OCI-LY7 (cell line): ENCODE measurements at regions not wholly inside any gene's neighbourhood (a gene's known extent, or its start where the extent isn't known, plus 50 kb on each side); places are given as distances from the start of the nearest gene placed in this dataset.
A peak's percentile ranks its signal among the peaks of the same experiment; 100 is the strongest.

Experiments
- BruUV-seq: library from RNA; stranded (reverse); fragments of 400-500 nt; replicated peaks from 2 replicates; lab custom pipeline; 2021; lab: Mats Ljungman, UMichigan
- CTCF ChIA-PET: fragments of 300-600 bp; sonication (Branson Sonifier 250); formaldehyde crosslinking; loops from one replicate; lab custom pipeline; 2022; ENCODE audit warnings: antibody characterized with exemption; ENCODE audit not compliant: unreplicated experiment; lab: Charles Lee
- POLR2A ChIA-PET: fragments of 300-600 bp; sonication (Branson Sonifier 250); formaldehyde crosslinking; loops from one replicate; lab custom pipeline; 2022; ENCODE audit warnings: antibody characterized with exemption; lab: Charles Lee
- DNase-seq: peaks from one replicate; pipeline ENCODE4 v3.0.0-alpha.2; 2015; ENCODE audit warnings: low spot score
- H2AFZ ChIP-seq: fragments of 200-600 bp; sonication (generic), shearing (Covaris generic); 2 replicates; pipeline ENCODE4 v1.6.1; 2014; ENCODE audit warnings: mild to moderate bottlenecking, antibody characterized with exemption, low read length, moderate library complexity
- H3K27ac ChIP-seq: fragments of 200-600 bp; sonication (generic); 2 replicates; pipeline ENCODE4 v1.5.1; 2014; ENCODE audit warnings: mixed run types, low read depth, mild to moderate bottlenecking, moderate library complexity, low read length, inconsistent platforms; ENCODE audit not compliant: poor library complexity, severe bottlenecking
- H3K36me3 ChIP-seq: fragments of 200-600 bp; sonication (generic); 2 replicates; pipeline ENCODE4 v1.6.1; 2014; ENCODE audit warnings: mild to moderate bottlenecking, antibody characterized with exemption, low read length, moderate library complexity, mixed read lengths; ENCODE audit not compliant: insufficient read depth
- H3K4me1 ChIP-seq: fragments of 200-600 bp; sonication (generic); 2 replicates; pipeline ENCODE4 v1.5.1; 2014; ENCODE audit warnings: mild to moderate bottlenecking, low read length; ENCODE audit not compliant: insufficient read depth, poor library complexity, severe bottlenecking
- H3K4me2 ChIP-seq: fragments of 200-600 bp; sonication (generic); 2 replicates; pipeline ENCODE4 v1.6.1; 2014; ENCODE audit warnings: mild to moderate bottlenecking, low read length
- H3K4me3 ChIP-seq: fragments of 200-600 bp; sonication (generic); 2 replicates; pipeline ENCODE4 v1.5.1; 2014; ENCODE audit warnings: mild to moderate bottlenecking, low read depth, low read length; ENCODE audit not compliant: poor library complexity, severe bottlenecking
- H3K79me2 ChIP-seq: fragments of 200-600 bp; sonication (generic); 2 replicates; pipeline ENCODE4 v1.6.1; 2016; ENCODE audit warnings: low read depth, mild to moderate bottlenecking, low read length, moderate library complexity, mixed read lengths; ENCODE audit not compliant: insufficient read depth
- H3K9me2 ChIP-seq: fragments of 200-600 bp; sonication (generic); 2 replicates; pipeline ENCODE4 v1.6.1; 2016; ENCODE audit warnings: mild to moderate bottlenecking, low read length, mixed read lengths; ENCODE audit not compliant: insufficient read depth
- H3K9me3 ChIP-seq: fragments of 200-600 bp; sonication (generic); 2 replicates; pipeline ENCODE4 v1.6.1; 2014; ENCODE audit warnings: mild to moderate bottlenecking, mixed run types, low read length, mixed read lengths
- H4K20me1 ChIP-seq: fragments of 200-600 bp; sonication (generic); 2 replicates; pipeline ENCODE4 v1.6.1; 2014; ENCODE audit warnings: mild to moderate bottlenecking, antibody characterized with exemption, low read length, moderate library complexity, mixed read lengths; ENCODE audit not compliant: insufficient read depth
- EZH2phosphoT487 ChIP-seq: fragments of 200-600 bp; sonication (generic); IDR thresholded peaks from 2 replicates; pipeline ENCODE4 v1.6.1; 2018; ENCODE audit warnings: low read depth, borderline replicate concordance, mild to moderate bottlenecking, mixed run types, antibody characterized with exemption, low read length, moderate library complexity, mixed read lengths
- intact Hi-C: fragments of 100-400 bp; cut with micrococcal nuclease; formaldehyde crosslinking; loops from one replicate; pipeline ENCODE4 v1.10.0; 2022; ENCODE audit not compliant: unreplicated experiment
- TF ChIP-seq, protein P1 (sequence below): fragments of 200-600 bp; sonication (generic); conservative IDR thresholded peaks from 2 replicates; pipeline ENCODE4 v1.5.1; 2014; ENCODE audit warnings: mild to moderate bottlenecking, antibody characterized with exemption, low read length, moderate library complexity, mixed read lengths

DNA sequence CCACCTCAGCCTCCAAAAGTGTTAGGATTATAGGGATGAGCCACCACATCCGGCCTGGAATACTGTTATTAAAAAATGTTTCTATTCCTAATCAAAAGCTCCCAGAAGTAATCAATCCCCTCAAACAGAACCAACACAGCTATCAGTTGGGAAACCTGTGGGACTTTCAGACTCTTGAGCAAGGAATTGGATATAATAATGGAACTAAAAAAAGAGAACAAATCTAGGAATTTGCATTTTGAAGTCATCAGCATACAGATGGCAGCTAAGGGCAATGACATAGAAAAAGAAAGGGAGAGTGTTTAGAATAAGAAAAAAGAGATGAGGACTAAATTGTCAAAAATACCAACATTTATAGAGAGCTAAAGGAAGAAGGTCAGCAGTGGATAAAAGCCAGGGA is 54.7 kb upstream of the AMN1 start:
- no peak for DNase-seq
- CTCF ChIA-PET, result no interaction called here
- no TSS peak for BruUV-seq
- H3K79me2 ChIP-seq, result no peaks in the 10 kb centered on the region
- H2AFZ ChIP-seq, result peak overlapping the region; percentile 16; the same call in 1 of the 2 replicates
- no peaks in the 10 kb centered on the region for H3K36me3 ChIP-seq
- no peaks in the 10 kb centered on the region for H3K9me3 ChIP-seq
- H3K4me1 ChIP-seq, result peaks cover 5% of the 10 kb centered on the region
- POLR2A ChIA-PET, result interaction anchor here (0.6 to 1.3 kb wide), 3 partner anchors 30 to 112 kb away, joined by 3 read pairs; no protein-coding TSS in a partner anchor
- no peak for TF ChIP-seq EZH2phosphoT487
- TF ChIP-seq, protein P1, sequence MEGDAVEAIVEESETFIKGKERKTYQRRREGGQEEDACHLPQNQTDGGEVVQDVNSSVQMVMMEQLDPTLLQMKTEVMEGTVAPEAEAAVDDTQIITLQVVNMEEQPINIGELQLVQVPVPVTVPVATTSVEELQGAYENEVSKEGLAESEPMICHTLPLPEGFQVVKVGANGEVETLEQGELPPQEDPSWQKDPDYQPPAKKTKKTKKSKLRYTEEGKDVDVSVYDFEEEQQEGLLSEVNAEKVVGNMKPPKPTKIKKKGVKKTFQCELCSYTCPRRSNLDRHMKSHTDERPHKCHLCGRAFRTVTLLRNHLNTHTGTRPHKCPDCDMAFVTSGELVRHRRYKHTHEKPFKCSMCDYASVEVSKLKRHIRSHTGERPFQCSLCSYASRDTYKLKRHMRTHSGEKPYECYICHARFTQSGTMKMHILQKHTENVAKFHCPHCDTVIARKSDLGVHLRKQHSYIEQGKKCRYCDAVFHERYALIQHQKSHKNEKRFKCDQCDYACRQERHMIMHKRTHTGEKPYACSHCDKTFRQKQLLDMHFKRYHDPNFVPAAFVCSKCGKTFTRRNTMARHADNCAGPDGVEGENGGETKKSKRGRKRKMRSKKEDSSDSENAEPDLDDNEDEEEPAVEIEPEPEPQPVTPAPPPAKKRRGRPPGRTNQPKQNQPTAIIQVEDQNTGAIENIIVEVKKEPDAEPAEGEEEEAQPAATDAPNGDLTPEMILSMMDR, result no peak
- H3K4me3 ChIP-seq, result no peak overlapping the region
- H3K4me2 ChIP-seq, result no peak overlapping the region
- H4K20me1 ChIP-seq, result no peaks in the 10 kb centered on the region
- H3K27ac ChIP-seq, result no peak overlapping the region
- H3K9me2 ChIP-seq, result no peaks in the 10 kb centered on the region
- intact Hi-C loops, result no loop called here

DNA sequence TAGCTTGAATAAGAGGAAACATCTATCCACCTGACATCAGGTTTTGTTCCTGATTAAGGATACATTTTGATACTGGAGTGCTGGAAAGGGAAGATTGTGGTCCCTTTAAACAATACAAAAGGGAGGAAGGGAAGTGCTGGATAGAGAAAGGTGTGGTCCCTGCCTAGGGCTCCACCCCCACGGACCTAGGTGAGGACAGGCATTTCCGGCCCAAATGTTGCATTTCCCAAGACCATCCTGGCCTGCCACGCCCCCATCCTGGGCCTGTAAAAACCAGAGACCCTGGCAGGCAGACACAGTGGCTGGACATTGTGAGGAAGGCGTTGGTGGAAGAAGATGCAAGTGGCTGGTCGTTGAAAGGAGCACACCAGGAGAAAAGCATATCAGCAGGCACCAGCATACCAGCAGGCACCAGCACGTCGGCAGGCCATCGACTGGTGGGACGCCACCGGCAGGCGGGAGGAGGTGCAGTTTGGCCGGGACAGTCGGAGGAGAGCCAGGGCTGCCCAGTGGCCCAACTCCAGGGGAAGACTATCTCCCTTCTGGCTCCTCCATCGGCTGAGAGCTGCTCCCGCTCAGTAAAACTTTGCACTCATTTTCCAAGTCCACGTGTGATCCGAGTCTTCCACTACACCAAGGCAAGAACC is 53.2 kb upstream of the AMN1 start:
- Histone ChIP-seq H3K4me3 (no peak overlapping the region), H4K20me1 (no peaks in the 10 kb centered on the region), H3K36me3 (no peaks in the 10 kb centered on the region), H2AFZ (no peak overlapping the region; the same call in 1 of the 2 replicates), H3K79me2 (no peaks in the 10 kb centered on the region), H3K4me1 (peaks cover 5% of the 10 kb centered on the region), H3K9me2 (no peaks in the 10 kb centered on the region), H3K4me2 (no peak overlapping the region), H3K27ac (no peak overlapping the region), H3K9me3 (no peaks in the 10 kb centered on the region)
- ChIA-PET CTCF (no interaction called here), POLR2A (interaction anchor here (0.6 to 1.1 kb wide), 3 partner anchors 9 to 190 kb away, joined by 3 to 8 read pairs (median 5); no protein-coding TSS in a partner anchor)
- intact Hi-C loops, result no loop called here
- no TSS peak for BruUV-seq
- no peak for DNase-seq
- TF ChIP-seq EZH2phosphoT487, result no peak
- TF ChIP-seq, protein P1, result no peak

DNA sequence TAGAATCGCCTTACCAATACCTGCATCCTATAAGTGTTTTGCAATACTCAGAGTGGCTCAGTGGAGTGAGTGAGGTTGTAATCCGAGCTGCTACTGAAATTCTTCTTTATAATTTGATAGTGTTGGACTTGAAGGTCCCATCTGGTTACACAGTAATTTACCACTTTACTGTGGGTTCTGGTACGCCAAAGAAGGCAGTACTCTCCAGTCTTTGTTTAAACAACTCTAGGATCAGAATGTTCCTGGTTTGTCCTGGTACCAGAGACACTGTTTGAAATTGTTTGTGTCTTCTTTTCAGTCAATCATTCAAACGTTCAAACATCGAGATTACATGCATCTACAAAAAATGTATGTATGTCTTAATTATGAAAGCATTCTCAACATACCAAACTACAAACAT is 51.3 kb upstream of the AMN1 start:
- BruUV-seq, result no TSS peak
- POLR2A ChIA-PET, result interaction anchor here (1.0 kb wide), 1 partner anchor 15 kb away, joined by 3 read pairs; no protein-coding TSS in a partner anchor
- H3K9me3 ChIP-seq, result no peaks in the 10 kb centered on the region
- no peak for DNase-seq
- no peaks in the 10 kb centered on the region for H3K79me2 ChIP-seq
- no peaks in the 10 kb centered on the region for H4K20me1 ChIP-seq
- no peak overlapping the region for H2AFZ ChIP-seq
- no peaks in the 10 kb centered on the region for H3K36me3 ChIP-seq
- TF ChIP-seq, protein P1, result no peak
- TF ChIP-seq EZH2phosphoT487, result no peak
- CTCF ChIA-PET, result no interaction called here
- no peaks in the 10 kb centered on the region for H3K4me1 ChIP-seq
- H3K4me2 ChIP-seq, result no peak overlapping the region
- no peak overlapping the region for H3K4me3 ChIP-seq
- intact Hi-C loops, result no loop called here
- H3K27ac ChIP-seq, result no peak overlapping the region
- no peaks in the 10 kb centered on the region for H3K9me2 ChIP-seq
